ENCODE measurements at regions not wholly inside any gene's neighbourhood (a gene's known extent, or its start where the extent isn't known, plus 50 kb on each side); places are given as distances from the start of the nearest gene placed in this dataset.

GRCh38 chr4:115537387-115537786 lies 424.0 kb upstream of the NDST4 start:
- no peak for TF ChIP-seq CTCF (conservative IDR thresholded peaks at IDR 0.05 in 1 of 2, IDR thresholded peaks at IDR 0.05 in 1 of 2; ENCODE audit: low read depth in 1 of 2, low read length in 2 of 2)
- no peak for TF ChIP-seq EZH2 (IDR thresholded peaks at IDR 0.05; ENCODE audit: low read length, missing control alignments)
